CD1c-positive myeloid dendritic cell (primary cell): ENCODE measurements at regions not wholly inside any gene's neighbourhood (a gene's known extent, or its start where the extent isn't known, plus 50 kb on each side); places are given as distances from the start of the nearest gene placed in this dataset.

Experiments used
- DNase-seq: peaks from one replicate; pipeline ENCODE4 v3.0.0-alpha.2; 2016; ENCODE audit errors: extremely low spot score

GRCh38 chr12:94062796-94063635 lies 85.4 kb upstream of the PLXNC1 start:
- no peak for DNase-seq

GRCh38 chr12:94070520-94070919 lies 77.9 kb upstream of the PLXNC1 start:
- no peak for DNase-seq

- no peak for DNase-seq
Measured at GRCh38 chr12:94071258-94071657, 77.1 kb upstream of the PLXNC1 start.

- DNase-seq = no peak
Measured at GRCh38 chr12:94073441-94074051, 74.8 kb upstream of the PLXNC1 start.

GRCh38 chr12:94074216-94074979 lies 74.0 kb upstream of the PLXNC1 start:
- DNase-seq = no peak

GRCh38 chr12:94074980-94075629 lies 73.3 kb upstream of the PLXNC1 start:
- peak; percentile 68 for DNase-seq

- DNase-seq = no peak
Measured at GRCh38 chr12:94077209-94077608, 71.2 kb upstream of the PLXNC1 start.

GRCh38 chr12:94078138-94078723 lies 70.1 kb upstream of the PLXNC1 start:
- no peak for DNase-seq

GRCh38 chr12:94078736-94079509 lies 69.5 kb upstream of the PLXNC1 start:
- DNase-seq = no peak

GRCh38 chr12:94079566-94080340 lies 68.6 kb upstream of the PLXNC1 start:
- no peak for DNase-seq

GRCh38 chr12:94080341-94081009 lies 67.9 kb upstream of the PLXNC1 start:
- DNase-seq = no peak

GRCh38 chr12:94082690-94083089 lies 65.7 kb upstream of the PLXNC1 start:
- no peak for DNase-seq

GRCh38 chr12:94089891-94090290 lies 58.5 kb upstream of the PLXNC1 start:
- no peak for DNase-seq

GRCh38 chr12:94091624-94092023 lies 56.8 kb upstream of the PLXNC1 start:
- DNase-seq = no peak

- DNase-seq = no peak
Measured at GRCh38 chr12:94092516-94093241, 55.7 kb upstream of the PLXNC1 start.

GRCh38 chr12:94094700-94095099 lies 53.7 kb upstream of the PLXNC1 start:
- DNase-seq = no peak

- no peak for DNase-seq
Measured at GRCh38 chr12:94095618-94096017, 52.8 kb upstream of the PLXNC1 start.

- DNase-seq = no peak
Measured at GRCh38 chr12:94098466-94098865, 49.9 kb upstream of the PLXNC1 start.
